HG03442 (cell line): ENCODE measurements at regions not wholly inside any gene's neighbourhood (a gene's known extent, or its start where the extent isn't known, plus 50 kb on each side); places are given as distances from the start of the nearest gene placed in this dataset.
"Not testable (repeated sequence)": the region's sequence is repeated elsewhere in the genome, so short reads cannot be mapped to it uniquely, and the experiment has no call there.

Experiments
- ATAC-seq: cut with Tn5 transposase; IDR thresholded peaks from one replicate; pipeline ENCODE4 v1.9.1; 2021; ENCODE audit warnings: mild to moderate bottlenecking, moderate library complexity; ENCODE audit not compliant: unreplicated experiment

DNA sequence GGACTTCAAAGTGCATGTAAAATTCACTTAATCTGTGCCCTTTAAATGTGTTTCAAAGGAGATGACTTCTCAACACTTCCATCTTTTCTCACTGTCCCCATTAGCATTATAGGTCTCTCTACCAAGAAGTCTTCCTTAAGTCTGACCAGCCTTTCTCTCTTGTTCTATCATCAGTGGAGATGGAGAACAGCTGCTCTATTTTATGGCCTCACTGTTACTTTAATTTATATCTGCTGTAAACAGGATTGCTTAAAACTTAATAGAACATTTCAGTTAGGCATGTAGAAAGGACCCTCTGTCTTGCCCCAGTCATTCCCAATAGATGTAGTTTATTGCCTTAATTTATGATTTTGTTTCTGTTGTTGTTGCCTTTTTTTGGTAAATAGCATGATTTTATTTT lies 86.0 kb upstream of the CDC42EP3 start:
- ATAC-seq: not testable (repeated sequence)

DNA sequence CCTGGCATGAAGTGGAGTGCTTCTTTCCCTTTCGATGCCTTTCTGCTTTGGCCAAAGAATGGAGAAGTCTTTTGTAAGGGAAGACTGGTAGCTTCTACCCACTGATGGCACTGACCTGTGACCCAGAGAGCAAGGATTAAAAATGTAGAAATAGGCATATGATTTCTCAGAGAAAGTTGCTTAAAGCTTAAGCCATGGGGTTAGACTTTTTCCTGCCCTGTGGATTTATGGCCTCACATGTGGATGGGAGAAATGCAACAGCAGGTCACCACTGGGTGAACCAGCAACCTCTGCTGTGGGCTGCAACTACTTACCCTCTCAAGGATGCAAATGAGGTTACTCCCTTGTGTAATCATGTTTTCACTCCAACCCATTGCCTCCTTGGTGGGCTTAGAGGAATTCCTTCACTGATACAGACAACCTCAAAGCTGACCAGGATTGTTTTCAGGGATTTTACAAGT lies 86.7 kb upstream of the CDC42EP3 start:
- ATAC-seq: not testable (repeated sequence)

DNA sequence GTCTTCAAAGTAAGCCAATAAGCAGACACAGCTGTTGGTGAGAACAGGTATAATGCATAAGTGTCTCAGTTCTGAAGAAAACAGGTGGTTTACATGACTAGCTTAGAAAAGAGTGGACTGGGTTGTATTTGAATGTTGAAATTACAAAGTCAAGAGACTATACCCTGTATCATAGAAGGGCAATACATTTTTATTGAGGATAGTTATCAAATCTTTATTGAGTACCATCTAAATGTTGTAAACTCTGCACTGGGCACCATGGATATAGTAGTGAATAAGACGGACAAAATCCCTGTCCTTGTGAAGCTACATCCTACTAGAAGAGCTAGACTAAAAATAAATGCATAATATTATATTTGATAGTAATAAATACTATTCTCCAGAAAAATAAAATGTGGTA lies 88.5 kb upstream of the CDC42EP3 start:
- not testable (repeated sequence) for ATAC-seq

DNA sequence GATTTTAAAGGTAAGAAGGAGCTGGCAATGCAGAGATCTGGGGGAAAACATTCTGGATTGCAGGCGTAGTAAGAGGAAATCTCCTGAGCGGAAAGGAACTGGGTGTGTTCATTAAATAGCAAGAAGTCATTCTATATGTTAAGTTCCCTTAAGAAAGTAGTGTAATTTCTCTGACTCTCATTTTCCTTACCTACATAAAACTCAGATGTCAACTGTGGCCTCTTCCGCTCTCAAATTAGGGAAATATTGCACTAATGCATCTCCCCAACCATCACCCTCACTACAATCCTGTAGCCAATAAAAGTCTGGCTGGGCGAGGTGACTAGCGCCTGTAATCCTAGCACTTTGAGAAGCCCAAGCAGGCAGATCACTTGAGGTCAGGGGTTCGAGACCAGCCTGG lies 89.0 kb upstream of the CDC42EP3 start:
- ATAC-seq: no peak

DNA sequence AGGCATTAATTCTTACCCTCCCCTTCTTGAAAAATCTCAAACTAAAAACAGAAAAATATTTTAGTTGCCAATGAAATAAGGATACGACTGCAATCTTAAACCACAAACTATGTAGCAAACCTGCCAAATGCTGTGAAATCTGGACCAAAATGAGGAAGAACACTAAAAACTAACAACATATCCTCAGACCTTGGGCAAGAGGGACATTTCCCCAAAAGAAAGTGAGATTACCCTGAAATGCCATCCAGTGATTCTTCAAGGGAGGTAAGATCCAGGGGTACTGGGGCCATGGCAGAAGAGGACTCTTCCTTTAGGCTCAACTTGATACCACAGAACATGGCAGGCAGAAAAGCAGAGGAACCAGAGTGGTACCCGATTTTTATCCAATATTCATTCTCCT lies 90.8 kb upstream of the CDC42EP3 start:
- not testable (repeated sequence) for ATAC-seq

DNA sequence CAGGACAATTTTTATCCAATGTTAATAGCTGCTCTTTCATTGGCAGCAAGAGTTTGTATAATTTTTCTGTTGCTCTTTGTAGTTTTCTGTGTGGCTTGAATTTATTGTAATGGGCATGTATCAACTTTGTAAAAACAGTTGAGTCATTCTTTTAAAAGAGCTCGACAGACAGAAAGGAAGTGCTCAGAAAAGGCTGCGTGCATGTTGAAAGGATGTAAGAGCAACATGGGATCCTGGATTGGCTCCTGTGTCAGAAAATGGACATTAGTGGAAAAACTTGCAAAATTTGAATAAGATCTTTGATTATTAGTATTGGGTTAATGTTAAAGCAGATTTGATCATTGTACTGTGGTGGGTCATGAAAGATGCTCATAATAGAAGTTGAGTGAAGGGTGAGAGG lies 93.3 kb upstream of the CDC42EP3 start:
- no peak for ATAC-seq

DNA sequence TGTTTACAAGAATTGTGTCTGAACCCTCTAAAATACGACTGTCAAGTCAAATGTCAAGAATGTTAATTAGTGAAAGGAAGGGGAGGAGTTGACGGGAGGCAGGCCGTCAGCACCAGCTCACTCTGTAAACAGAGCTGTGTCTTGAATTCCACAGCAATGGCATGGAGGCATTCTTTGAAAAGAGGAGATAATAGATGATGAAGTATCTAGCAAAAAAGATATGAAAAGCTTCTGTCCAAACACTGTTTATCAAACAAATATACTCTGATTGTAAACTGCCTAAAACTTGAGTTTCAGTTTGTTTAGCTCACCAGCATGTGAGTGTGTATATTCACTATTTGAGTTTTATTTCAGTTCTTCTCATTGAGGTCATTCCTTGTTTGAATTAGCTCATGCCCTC lies 94.7 kb upstream of the CDC42EP3 start:
- ATAC-seq: no peak

DNA sequence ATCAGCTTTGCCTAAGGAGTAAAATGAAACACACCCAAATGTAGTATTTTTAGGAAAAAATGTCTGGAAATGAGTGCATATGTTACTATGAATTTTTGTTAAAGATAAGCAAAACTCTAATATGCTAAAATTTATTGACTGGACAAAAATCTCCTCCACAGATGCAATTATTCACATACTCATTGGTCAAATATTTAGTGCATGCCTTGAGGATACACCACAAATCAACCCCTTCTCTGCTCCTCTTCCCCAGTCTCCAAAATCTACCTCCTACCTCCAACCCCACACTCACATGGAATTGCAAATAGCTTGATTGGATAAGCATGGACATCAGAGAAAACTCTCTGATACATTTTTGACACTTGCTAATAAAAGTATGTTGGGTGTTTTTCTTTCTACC lies 95.6 kb upstream of the CDC42EP3 start:
- no peak for ATAC-seq

DNA sequence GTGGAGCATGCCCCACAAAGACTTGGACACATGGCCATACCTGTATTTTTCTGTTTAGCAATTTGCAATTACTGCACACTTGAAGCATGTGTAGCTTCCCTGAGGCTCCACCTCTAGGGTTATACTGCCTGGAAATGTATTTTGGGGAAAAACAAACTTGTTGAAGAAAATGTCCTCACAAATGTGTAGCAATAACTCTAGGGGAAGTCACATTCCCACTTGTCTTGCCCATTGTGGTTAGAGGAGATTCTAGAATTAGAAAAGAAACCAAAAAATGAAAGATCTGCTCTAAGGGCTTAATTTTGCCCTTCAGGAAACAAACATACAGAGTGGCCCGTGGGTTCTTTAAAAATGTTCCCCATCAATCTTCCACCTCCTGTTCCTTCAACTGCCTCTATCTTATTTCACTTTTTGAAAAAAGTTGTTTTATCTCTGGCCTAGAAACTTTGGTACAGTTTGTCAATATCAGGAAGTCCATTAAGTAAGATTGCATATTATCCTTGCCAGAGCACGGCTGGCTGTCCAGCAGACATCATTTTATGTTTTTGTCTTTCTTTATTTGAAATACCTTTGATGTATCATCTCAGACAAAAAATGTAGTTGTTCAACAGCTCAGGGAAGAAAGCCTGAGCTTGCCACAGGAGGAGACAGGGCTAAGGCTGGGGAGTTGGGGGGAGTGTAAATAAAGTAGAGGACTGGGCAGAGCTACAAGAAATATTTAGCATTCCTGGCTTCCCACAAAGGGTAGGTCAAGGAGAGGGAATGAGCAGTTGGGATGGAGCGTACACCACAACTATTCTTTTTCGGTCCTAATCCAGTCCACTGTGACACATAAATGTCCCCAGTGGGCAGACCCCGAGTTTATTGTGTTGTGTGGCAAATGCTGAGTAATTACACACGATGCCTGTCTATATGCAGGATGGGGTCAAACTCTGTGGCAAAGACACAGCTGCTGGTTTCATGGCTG lies 96.8 kb upstream of the CDC42EP3 start:
- no peak for ATAC-seq

DNA sequence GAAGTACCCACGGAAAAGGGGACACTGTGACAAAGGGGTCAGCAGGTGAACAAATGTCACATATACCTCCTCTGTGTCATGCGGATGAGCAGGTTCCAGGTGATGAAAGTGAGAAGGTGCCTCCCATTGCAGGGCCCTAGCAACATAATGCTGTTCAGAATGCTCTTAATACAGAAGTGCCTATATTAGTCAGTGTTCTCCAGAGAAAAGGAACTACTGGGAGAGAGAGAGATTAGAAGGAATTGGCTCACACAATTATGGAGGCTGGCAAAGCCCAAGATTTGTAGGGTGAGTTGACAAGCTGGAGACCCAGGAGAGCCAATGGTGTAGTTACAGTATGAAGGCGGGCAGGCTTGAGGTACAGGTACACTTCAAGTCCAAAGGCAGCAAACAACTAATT lies 98.1 kb upstream of the CDC42EP3 start:
- ATAC-seq: no peak

DNA sequence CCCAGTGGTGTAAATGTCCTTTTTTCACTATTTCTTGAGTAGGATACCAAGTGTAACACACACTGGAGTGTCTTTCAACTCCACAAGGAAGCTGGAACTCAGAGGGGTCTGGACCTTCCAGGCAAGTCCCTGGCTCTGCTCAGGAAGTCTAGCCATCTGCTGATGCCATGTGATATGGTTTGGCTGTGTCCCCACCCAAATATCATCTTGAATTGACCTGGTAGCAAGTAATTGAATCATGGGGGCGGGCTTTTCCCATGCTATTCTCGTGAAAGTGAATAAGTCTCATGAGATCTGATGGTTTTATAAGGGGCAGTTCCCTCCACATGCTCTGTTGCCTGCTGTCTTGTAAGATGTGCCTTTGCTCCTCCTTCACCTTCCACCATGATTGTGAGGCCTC lies 99.4 kb upstream of the CDC42EP3 start:
- ATAC-seq: no peak

DNA sequence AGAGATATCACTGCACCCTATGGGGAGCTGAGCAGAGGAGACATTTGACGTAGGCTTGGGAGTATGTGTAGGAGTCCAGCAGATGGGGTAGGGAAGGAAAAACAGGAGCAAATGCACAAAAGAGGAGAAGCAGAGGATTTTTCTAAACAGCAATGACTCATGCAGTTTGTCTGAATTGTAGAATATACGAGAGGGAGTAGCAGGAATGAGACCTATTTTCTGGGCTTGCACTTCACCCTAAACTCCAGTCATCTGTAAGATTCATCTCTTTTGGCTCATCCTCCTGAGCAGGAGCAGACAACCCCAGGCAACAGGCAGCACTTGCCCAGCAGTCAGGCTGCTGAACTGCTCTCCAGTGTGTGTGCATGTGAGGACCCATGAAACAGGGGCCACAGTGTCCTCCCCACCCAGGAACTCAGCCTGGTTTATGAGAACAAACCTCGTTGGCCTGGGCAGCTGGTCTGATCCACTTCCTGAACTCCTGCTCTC lies 100.2 kb upstream of the CDC42EP3 start:
- ATAC-seq: no peak

DNA sequence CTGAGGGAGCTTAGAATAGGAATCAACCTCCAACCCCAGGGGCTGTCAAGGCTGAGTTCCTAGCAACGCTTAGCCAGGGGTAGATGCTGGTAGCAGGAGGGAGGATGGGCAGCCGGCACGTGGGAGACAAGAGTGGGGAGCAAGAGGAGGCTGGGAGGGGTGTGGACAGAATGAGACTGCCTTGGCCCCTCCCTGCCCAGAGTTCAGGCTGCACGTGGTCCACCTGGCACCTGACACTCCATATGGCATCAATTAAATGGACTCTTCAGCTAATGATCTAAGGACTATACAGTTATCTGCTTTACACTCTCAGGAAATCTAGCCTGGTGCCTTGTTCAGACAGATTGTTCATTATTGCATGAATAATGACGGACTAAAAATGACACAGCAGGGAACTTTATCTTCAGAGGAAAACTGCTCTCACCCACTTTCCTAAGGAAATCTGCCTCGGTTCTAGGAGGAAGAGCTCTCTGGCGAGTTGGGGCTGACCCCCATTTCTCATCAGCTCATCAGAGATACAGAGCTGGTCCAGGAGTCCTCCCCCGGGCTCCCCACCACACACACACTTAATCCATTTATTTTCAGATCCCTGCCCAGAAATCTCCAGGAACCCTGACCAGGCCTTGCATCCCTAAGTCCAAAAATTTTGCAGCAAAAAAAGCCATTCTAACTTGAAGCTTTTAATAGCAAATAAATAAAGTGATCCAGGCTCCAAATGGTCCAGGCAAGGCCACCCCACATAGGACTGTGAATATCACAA lies 102.1 kb upstream of the CDC42EP3 start:
- no peak for ATAC-seq

DNA sequence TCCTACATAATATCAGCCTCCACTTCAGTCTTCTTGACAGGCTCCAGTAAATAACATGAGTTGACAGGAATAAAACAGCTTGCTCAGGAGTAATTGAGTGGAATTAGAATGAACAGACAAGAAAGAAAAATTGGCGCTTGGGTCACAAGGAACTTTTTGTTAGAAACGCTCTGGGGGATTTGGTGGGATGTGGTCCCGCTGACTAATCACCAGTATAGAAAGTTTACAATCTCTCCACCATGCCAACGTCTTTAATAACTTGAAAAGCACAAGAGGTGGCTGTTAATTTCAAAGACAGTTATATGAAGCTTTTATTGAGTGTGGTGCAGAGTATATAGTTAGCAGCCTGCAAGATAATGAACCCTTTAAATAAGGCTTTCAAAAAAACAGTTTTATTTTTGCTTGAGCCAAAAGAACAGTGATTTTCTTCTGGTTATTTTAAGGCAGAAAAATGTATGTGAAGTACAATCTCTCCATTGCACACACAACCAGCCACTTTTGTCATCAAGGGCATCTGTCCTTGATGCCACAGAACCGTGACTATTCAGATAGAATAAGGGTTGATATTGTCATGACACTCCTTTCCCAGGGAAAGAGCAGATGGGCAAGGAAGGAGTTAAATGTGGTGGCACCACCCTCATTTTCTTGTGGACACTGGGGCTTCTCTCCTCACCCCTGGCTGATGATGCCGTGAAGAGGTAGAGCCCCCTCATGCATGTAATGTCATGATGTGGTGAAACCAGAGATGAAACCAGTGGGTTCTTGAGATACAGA lies 102.9 kb upstream of the CDC42EP3 start:
- ATAC-seq: not testable (repeated sequence)

DNA sequence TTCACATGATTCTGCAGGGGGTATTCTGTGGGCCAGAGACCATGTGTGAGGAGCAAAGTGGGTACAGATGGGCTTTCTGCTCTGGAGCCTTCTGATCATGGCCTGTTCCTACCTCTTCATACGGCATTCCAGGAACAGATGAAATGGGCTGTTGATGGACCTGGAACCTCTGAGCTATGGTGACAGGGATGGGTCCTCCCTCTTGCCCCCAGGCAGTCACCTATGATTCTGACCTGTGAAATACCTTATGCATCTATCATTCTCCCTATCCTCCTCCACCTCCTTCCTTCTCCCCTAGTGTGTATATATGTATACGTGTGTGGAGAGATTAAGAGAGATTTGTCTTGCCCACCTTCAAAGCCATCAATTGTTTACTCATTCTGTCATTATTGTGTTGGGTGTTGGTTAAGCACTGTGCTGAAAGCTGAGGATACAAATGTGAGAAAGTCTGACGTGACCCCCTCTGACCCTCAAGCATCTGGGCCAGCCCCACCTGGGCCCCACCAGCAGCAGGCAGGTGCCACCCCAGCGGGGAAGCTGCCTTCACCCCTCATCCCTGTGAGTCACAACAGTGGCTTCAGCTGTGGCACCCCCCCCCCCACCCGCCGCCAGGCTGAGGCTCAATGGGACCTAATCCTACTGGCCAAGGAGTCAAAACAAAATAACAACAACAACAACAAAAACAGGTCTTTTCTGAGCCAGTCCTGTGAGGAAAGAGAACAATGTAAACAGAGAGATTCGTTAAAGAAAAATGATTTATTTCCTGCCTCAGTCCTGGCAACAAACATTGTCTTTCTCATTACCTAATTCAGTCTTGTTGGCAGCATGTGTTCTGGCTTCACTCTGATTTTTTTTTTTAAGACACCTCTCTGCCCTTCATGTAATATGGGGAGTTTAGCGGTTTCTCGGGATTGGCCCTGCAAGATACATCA lies 103.8 kb upstream of the CDC42EP3 start:
- ATAC-seq: no peak

DNA sequence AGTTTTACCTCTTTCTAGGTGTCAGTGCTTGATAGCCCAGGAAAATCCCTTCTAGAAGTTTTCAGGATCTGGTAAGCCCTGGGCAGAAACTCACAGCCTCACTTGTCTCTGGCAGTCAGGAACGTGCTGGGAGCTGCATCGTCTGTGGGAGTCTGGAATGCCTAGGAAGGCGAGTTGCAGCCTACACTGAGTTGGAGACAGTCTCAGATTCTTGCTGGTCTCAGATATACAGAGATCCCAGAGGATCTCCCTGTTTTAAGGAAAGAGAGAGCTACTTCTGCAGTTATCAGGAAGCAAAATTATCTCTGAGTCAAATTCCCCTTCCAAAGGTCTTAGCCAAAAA lies 104.4 kb upstream of the CDC42EP3 start:
- no peak for ATAC-seq

DNA sequence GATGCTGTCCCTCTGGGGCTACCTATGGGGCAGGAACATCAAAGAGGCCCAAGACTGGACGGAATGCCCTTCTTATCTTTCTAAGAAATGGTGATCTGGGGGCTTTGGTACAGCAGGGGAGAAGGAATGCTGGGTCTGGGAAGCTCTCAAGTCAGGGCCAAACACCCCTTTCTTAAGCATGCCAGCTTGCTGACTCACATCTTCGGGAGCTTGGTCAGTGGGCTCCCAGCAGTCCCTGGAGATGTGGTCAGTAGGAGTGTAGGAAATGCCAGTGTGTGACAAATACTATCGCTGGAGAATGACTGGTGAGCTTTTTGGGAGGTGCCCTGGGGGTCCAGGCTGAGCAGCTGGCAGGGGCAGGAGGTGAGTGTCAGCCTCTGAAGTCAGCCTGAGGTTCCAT lies 105.0 kb upstream of the CDC42EP3 start:
- no peak for ATAC-seq

DNA sequence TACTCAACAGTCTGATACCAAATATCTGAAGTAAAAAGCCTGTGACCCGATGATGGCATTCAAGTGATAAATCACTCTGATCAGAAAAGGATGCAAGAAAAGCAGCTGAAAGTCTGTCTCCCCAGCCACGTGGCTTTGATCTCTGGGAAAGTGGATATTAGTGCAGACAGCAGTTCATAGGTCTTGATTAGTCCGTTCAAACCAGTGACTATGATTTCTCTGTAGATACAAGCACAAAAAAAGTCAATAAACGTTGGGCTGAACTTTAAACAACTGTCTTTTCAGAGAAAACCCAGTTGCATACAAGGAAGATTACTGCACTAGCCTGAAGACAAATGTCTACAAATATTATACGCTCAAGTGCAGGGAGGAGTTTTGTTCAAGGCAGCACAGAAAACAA lies 107.7 kb upstream of the CDC42EP3 start:
- ATAC-seq: no peak

DNA sequence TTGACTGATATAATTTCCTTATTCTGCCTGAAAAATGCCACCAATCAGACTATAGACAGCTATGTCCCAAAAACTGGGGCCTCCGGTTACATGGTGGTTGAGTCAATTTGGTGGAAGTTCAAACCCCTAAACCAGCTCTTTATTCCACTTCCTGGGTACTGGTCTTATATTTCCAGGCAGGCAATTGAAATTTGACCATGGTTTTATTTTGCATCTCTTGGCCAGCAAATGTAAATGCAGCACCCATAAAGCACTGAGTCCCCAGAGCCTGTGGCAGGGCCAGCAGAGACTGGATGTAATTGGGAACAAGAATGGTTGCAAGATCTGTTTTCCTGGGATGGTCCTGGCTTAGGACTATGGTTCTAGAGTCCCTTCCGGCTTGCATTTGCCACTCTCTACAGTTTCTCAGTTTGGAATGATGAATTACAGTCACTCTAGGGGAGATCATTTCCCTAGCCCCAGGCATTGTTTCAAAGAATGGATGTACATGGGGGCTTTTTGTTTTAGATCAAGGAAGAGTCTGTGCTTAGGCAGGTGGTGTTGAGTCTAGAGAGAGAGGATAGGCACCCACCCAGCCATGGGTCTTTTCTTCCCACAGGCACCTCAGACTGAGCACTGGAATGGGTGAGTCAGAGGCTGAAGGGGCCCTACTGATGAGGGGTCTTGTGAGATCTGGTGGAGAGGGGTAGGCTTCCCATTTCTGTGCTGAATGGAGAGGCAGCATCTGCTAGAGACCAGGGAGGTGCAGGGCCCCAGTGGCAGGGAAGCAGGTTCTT lies 108.4 kb upstream of the CDC42EP3 start:
- ATAC-seq: no peak

DNA sequence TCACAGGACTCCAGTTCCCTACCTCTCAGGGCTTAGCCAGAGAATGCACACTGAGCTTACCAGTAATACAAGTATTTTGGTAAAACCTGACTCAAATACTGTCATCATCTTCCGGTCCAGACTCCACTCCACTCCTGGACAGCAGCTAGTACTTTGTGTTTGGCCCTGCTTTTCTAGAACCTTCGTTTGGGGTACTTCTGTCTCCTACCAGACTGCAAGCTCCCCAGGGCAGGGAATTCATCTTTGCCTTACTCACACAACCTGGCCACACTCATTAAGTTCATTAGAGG lies 108.9 kb upstream of the CDC42EP3 start:
- ATAC-seq: no peak
